ENCODE measurements at regions not wholly inside any gene's neighbourhood (a gene's known extent, or its start where the extent isn't known, plus 50 kb on each side); places are given as distances from the start of the nearest gene placed in this dataset.

- no peak overlapping the region for H3K27ac Mint-ChIP-seq
- peaks cover 12 to 17% of the 10 kb centered on the region in 2 donors for H3K27me3 Mint-ChIP-seq (ENCODE audit: low read depth in 2 of 2)
- Histone ChIP-seq H3K27ac (ENCODE audit: low read length) (no peak overlapping the region), H3K4me3 (ENCODE audit: low read length) (no peak overlapping the region), H3K4me1 (ENCODE audit: control insufficient read depth, insufficient read depth, low read length) (no peaks in the 10 kb centered on the region), H3K36me3 (ENCODE audit: control insufficient read depth, insufficient read depth, low read length) (no peaks in the 10 kb centered on the region), H3K27me3 (ENCODE audit: control insufficient read depth, insufficient read depth, low read length) (no peaks in the 10 kb centered on the region), H3K9me3 (ENCODE audit: control insufficient read depth, insufficient read depth, low read length) (no peaks in the 10 kb centered on the region)
- WGBS (ENCODE audit: insufficient coverage), result 85% methylated on average over 6 of the region's 6 CpGs
- no peaks in the 10 kb centered on the region for H3K9me3 Mint-ChIP-seq
- DNase-seq, result no peak
- no peaks in the 10 kb centered on the region for H3K36me3 Mint-ChIP-seq
- peaks cover 0 to 3% of the 10 kb centered on the region in 2 donors for H3K4me1 Mint-ChIP-seq
- no peak overlapping the region for H3K4me3 Mint-ChIP-seq
- TF ChIP-seq CTCF (IDR thresholded peaks at IDR 0.05), result no peak
- intact Hi-C loops (cut with micrococcal nuclease), result no loop called here
- no peak for ATAC-seq
These were observed 564.8 kb downstream of the TBC1D22A start for GRCh38 chr22:47327241-47327640.

- H3K9me3 ChIP-seq (ENCODE audit: control insufficient read depth, insufficient read depth, low read length), result peaks cover 3% of the 10 kb centered on the region
- H3K27ac ChIP-seq (ENCODE audit: low read length), result no peak overlapping the region
- intact Hi-C loops (cut with micrococcal nuclease), result no loop called here
- H3K4me3 Mint-ChIP-seq, result no peak overlapping the region
- no peak for DNase-seq
- no peak for TF ChIP-seq CTCF (IDR thresholded peaks at IDR 0.05)
- ATAC-seq, result no peak
- H3K9me3 Mint-ChIP-seq, result no peaks in the 10 kb centered on the region
- no peaks in the 10 kb centered on the region for H3K4me1 ChIP-seq (ENCODE audit: control insufficient read depth, insufficient read depth, low read length)
- peaks cover 0 to 3% of the 10 kb centered on the region in 2 donors for H3K4me1 Mint-ChIP-seq
- 89% methylated on average over 3 of the region's 3 CpGs for WGBS (ENCODE audit: insufficient coverage)
- no peak overlapping the region for H3K27ac Mint-ChIP-seq
- H3K4me3 ChIP-seq (ENCODE audit: low read length), result no peak overlapping the region
- H3K36me3 ChIP-seq (ENCODE audit: control insufficient read depth, insufficient read depth, low read length), result no peaks in the 10 kb centered on the region
- H3K27me3 Mint-ChIP-seq (ENCODE audit: low read depth in 2 of 2), result peaks cover 9 to 17% of the 10 kb centered on the region in 2 donors
- no peaks in the 10 kb centered on the region for H3K27me3 ChIP-seq (ENCODE audit: control insufficient read depth, insufficient read depth, low read length)
- no peaks in the 10 kb centered on the region for H3K36me3 Mint-ChIP-seq
These were observed 562.8 kb downstream of the TBC1D22A start for GRCh38 chr22:47325249-47325648.

GRCh38 chr22:47324435-47324990, 562.1 kb downstream of the TBC1D22A start:
- peaks cover 6 to 9% of the 10 kb centered on the region in 2 donors for H3K27me3 Mint-ChIP-seq (ENCODE audit: low read depth in 2 of 2)
- Histone ChIP-seq H3K27ac (ENCODE audit: low read length) (no peak overlapping the region), H3K36me3 (ENCODE audit: control insufficient read depth, insufficient read depth, low read length) (no peaks in the 10 kb centered on the region), H3K4me3 (ENCODE audit: low read length) (no peak overlapping the region), H3K27me3 (ENCODE audit: control insufficient read depth, insufficient read depth, low read length) (no peaks in the 10 kb centered on the region), H3K4me1 (ENCODE audit: control insufficient read depth, insufficient read depth, low read length) (no peaks in the 10 kb centered on the region), H3K9me3 (ENCODE audit: control insufficient read depth, insufficient read depth, low read length) (peaks cover 3% of the 10 kb centered on the region)
- WGBS (ENCODE audit: insufficient coverage), result 71% methylated on average over 10 of the region's 10 CpGs
- no peaks in the 10 kb centered on the region for H3K9me3 Mint-ChIP-seq
- no peak overlapping the region for H3K27ac Mint-ChIP-seq
- no peaks in the 10 kb centered on the region for H3K4me1 Mint-ChIP-seq
- H3K4me3 Mint-ChIP-seq, result no peak overlapping the region
- DNase-seq (no peak), ATAC-seq (no peak)
- no peaks in the 10 kb centered on the region for H3K36me3 Mint-ChIP-seq
- intact Hi-C loops (cut with micrococcal nuclease), result no loop called here
- TF ChIP-seq CTCF (IDR thresholded peaks at IDR 0.05), result no peak

GRCh38 chr22:47323518-47323917, 561.1 kb downstream of the TBC1D22A start:
- no peaks in the 10 kb centered on the region for H3K4me1 Mint-ChIP-seq
- no peaks in the 10 kb centered on the region for H3K9me3 Mint-ChIP-seq
- H3K27me3 Mint-ChIP-seq (ENCODE audit: low read depth in 2 of 2), result peaks cover 5 to 6% of the 10 kb centered on the region in 2 donors
- DNase-seq (no peak), ATAC-seq (no peak)
- no peak for TF ChIP-seq CTCF (IDR thresholded peaks at IDR 0.05)
- 90% methylated on average over 5 of the region's 6 CpGs for WGBS (ENCODE audit: insufficient coverage)
- Histone ChIP-seq H3K4me3 (ENCODE audit: low read length) (no peak overlapping the region), H3K27ac (ENCODE audit: low read length) (no peak overlapping the region), H3K36me3 (ENCODE audit: control insufficient read depth, insufficient read depth, low read length) (no peaks in the 10 kb centered on the region), H3K9me3 (ENCODE audit: control insufficient read depth, insufficient read depth, low read length) (peaks cover 3% of the 10 kb centered on the region), H3K27me3 (ENCODE audit: control insufficient read depth, insufficient read depth, low read length) (no peaks in the 10 kb centered on the region), H3K4me1 (ENCODE audit: control insufficient read depth, insufficient read depth, low read length) (no peaks in the 10 kb centered on the region)
- intact Hi-C loops (cut with micrococcal nuclease), result no loop called here
- H3K27ac Mint-ChIP-seq, result no peak overlapping the region
- H3K4me3 Mint-ChIP-seq, result no peak overlapping the region
- no peaks in the 10 kb centered on the region for H3K36me3 Mint-ChIP-seq
